Effector CD4-positive, alpha-beta T cell (primary cell): ENCODE measurements at regions not wholly inside any gene's neighbourhood (a gene's known extent, or its start where the extent isn't known, plus 50 kb on each side); places are given as distances from the start of the nearest gene placed in this dataset.

Experiments
- DNase-seq: peaks from one replicate; pipeline ENCODE4 v3.0.0-alpha.2; 2020

DNA sequence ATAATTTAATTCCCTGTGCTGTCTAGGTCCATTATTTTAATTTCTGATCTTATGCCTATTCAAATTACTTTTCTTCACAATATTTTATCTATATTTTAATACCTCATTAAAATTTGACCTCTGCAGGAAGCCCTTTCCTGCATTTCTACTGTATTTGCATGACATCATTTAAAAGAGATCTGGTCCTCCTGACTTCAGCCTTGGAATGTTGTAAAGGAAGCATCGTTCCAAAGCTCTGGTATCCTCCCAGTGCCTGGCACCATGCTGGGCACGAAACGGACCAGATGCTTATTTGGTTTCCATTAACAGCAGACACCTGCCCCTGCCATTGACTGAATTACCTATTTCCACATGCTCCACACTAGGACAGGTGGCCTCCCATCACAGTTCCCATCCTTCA, 247.5 kb downstream of the KLF6 start:
- DNase-seq: no peak

- no peak for DNase-seq
Measured at GRCh38 chr10:3535001-3535400, 250.0 kb downstream of the KLF6 start.

GRCh38 chr10:3534433-3534832, 250.6 kb downstream of the KLF6 start:
- no peak for DNase-seq

DNA sequence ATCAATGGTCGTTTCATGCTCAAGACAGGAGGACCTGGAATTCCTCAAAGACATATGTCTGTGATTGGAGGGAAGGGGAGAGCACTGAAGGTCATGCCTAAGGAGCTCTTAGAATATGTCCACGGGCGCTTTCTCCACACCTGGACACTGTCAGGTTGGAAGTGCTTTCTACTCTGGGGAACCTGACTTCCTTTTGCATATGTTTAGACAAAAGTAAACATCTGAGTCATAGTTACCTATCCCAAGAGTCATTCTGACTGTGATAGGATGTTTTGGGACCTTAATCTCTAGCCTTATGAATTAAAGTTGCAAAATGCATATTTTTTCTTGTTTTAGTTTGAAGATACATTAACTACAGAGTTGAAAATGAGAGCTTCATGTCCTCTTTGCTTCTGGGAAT, 251.7 kb downstream of the KLF6 start:
- DNase-seq: no peak

- no peak for DNase-seq
Measured at GRCh38 chr10:3532644-3533043, 252.4 kb downstream of the KLF6 start.

- no peak for DNase-seq
Measured at GRCh38 chr10:3531670-3532069, 253.3 kb downstream of the KLF6 start.

DNA sequence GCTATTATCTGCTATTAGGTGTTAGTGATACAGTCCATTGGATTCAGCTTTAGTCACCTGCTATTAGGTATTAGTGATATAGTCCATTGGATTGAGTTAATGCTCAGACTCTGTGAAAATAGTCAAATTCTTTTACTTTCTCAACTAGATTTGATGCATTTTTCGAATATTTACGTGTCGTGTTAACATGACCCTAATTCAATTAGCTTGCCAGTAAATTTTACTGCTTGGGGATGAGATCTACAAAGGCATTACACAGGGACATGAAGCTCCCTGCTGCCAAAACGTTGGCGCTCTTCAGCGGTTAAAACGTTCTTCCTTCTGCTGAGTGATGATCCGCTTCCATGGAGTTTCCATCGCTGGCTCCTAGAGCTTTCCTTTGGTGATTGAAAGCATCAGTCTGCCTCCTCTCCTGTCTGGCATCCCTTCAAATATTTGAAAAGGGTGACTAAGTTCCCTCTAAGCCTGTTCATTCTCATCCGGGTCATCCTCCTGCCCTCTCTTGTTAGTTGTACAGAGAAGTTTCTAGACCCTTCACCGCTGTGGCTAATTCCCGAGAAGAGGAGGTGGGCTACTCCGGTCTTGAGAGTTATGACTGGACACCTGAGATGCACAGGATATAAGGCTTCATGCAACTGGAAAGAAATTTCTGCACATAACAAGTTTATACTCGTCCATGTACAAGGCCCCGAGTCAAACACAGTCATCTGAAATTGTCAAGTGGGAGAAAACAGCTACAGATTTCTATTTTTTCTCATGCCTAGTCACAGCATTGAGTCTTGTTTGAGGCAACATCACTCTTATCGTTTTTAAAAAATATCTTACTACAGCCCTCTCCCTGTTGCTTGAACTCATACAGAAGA, 254.0 kb downstream of the KLF6 start:
- no peak for DNase-seq

GRCh38 chr10:3530346-3530745, 254.7 kb downstream of the KLF6 start:
- no peak for DNase-seq

DNA sequence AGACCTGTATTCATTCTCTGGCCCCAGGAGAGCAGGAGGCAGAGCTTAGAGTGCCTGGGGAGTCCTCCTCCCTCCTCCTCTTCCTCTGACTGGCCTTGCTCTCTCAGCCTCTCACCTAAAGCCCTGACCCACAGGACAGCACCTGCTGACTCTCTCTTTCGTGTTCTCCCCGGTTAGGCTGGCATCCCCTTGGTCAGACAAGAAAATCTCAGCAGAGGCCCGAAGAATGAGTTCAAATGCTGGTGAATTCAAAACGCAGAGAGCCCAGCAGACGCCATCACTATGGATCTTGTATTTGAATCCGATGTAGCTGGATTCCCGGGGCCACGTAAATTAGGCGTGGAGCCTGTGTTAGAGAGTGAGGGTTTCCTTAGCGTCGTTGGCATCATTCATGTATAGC, 255.3 kb downstream of the KLF6 start:
- no peak for DNase-seq

DNA sequence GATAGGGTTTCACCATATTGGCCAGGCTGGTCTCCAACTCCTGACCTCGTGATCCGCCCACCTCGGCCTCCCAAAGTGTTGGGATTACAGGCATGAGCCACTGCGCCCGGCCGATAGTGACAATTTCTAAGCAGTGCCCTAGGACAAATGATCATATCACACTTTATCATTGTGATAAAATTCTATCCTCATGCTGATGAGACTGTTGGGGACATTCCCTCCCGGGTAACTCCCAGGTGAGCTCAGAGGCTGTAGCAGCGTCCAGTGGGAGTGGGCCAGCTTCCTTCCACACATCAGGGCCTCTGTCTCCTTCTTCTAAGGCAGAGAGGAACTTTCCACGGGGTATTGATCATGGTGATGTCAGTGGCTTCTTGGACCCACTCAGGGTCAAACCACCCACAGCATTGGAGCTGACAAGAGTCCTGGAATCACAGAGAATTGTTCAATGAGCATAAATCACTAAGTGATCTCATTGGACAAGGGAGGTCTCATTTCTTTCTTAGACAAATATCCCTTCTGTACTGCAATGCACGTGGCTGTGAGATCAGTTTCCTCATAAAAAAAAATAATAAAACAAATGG, 256.1 kb downstream of the KLF6 start:
- no peak for DNase-seq

DNA sequence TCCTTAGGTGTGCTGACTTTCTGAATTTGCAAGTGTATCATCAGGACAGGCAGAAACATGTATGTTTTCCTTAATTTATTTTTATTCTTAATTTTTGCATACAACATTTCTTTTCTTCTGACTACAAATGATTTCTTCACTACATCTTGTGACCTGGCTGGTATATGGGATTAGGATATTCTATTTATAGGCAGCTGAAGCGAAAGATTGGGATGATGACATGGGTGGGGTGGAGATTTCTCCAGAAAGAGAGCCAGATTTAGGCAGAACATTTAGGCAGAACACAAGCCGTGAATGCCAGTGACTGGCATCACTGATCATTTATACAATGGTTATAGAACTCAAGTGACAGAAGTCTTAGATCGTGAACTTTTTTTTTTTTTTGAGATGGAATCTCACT, 256.7 kb downstream of the KLF6 start:
- DNase-seq: no peak

GRCh38 chr10:3527869-3528268, 257.1 kb downstream of the KLF6 start:
- no peak for DNase-seq

DNA sequence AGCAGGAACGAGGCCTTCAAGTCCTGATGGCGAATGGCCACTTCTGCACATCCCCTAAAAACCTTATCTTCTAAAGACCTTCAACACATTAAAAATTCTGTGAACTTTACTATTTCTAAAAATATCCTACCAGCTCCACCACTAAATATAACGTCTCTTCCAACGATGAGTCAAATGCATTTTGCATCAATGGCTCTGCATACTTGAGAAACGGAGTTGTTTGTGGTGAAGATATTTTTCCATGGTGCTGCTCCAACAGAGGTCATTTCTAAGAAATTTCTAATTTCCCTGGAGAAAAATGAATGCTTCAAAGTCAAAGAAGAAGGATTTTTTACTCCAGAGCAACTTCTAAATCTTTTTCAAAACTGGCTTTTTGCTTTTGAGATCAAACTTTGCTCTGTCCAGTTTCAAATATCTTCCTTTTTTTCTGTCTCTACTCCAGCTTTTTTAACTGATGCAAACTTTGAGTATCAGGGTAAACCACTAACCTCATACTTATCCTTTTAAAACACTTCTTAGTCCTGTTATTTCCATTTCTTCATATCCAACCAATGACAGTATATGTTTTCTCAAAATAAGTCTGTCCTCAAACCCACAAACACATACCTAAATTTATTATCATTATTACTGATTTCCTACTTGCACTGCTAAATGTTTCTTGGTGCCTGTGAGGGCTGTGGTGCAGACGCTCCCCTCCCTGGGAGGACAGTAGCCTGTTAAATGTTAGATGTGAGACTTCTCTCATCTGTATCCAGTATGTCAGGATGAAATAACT, 258.1 kb downstream of the KLF6 start:
- no peak for DNase-seq

DNA sequence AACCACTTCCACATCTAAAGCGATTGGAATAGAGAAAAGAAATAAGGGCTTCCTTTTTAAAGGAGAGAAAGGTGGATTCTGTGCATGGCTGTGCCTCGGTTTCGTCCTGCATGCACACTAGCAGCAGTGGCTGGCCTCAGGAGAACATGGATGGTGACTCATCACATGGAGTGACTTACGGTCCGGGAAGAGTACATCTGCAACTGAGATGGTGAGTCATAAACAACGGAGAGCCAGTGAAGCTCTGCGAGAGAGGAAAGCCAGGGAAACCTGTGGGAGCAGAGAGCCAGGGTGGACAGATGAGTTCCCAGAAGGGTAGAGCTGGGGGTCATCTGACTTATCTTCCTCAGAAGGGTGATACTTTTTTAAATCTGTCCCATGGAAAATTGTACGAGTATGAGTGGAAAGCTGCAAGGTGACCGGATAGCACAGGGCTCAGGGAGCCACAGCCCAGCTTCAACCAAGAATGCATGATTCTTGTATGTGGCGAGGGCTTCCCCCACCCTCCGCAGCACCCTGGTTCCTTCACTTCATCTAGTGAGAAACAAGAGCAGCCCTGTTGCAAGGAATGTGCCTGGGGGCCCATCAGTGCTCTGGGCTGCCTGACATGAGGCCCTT, 259.1 kb downstream of the KLF6 start:
- DNase-seq: no peak

DNA sequence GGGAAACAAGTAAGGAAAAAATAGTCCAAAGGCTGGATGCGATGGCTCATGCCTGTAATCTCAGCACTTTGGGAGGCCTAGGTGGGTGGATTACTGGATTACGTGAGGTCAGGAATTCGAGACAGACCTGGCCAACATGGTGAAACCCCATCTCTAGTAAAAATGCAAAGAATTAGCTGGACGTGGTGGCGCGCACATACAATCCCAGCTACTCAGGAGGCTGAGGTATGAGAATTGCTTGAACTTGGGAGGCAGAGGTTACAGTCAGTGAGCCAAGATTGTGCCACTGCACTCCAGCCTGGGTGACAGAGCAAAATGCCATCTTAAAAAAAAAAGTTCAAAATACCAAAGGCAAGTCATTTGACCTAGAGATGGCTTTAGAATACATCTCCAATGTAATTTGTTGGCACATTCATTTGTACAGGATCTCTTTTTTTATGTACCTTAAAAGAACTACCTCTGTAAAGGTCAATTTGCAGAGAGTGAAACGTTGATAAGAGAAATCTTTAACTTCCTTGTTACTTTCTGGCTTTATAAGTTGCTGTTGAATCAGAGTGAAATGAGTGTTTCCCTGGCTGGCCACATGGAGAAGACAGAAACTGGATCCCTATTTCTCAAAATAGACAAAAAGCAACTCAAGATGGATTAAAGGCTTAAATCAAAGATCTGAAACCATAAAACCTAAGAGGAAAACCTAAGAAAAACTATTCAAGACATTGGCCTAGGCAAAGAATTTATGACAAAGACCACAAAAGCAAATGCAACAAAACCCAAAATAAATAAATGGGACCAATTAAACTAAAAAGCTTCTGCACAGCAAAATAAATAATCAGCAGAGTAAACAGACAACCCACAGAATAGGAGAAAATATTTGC, 260.7 kb downstream of the KLF6 start:
- no peak for DNase-seq

GRCh38 chr10:3523309-3524050, 261.5 kb downstream of the KLF6 start:
- no peak for DNase-seq

DNA sequence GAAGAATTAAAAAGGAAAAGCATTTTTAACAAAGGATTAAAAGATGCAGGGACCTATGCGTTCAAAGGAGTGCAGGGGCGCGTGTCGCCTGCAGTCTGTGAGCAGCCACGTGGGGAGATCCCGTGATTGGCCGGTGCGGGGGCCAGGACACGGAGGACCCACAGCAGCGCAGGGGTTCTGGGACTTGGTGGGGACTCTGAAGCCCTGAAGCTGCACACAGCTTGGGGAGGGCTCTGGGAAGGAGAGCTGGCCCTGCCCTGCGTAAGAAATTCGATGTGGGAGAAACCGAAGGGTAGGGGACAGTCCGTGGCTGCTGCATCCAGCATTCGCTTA, 268.1 kb downstream of the KLF6 start:
- no peak for DNase-seq

DNA sequence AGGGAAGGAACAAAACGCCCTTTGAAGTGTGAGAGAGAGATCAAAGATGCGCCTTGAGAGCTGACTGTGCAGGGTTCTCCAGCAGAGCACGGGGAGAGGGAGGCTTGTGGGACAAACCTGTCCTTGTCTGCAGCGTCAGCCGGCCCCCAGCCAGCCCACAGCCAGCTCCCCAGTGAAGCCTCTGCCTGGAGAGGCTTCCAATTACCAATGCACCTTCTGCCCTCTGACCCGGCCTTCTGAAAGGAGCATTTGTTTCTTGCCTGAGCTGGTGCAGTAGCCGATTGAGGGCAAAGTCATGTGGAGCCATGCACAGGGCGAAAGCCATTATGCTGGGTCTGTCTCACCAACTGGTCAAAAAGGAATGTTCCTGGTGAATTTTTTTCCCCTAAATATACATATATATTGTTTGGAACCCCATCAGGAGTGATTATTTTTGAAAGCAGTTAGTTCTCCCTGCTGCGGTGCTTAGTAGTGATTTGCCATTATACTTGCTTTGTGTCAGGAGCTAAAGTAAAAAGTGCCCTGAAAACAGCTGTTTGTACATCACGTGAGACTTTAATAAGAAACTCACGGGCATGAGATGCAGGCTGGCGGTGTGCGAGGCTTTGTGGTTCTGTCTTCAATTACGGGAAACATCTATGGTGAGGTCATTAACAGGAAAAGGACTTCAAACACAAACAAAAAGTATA, 268.6 kb downstream of the KLF6 start:
- no peak for DNase-seq

DNA sequence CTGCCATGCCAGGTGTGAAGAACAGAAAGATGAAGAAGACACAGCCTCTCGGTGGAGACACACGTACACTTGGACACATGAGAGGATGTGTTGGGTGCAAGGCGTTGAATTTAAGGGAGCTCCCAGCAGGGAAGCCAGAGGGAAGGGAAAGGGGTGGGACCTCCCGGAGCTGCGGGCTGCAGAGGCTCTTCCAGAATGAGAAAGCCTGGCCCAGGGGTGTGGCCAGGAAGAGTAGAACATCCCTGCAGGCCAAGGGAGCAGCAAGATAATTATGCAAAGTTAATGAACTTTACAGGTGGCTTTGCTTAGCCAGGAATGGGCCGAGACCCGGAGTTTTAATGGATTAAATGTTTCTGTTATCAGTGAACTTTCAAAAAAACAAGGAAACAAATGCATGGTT, 270.3 kb downstream of the KLF6 start:
- no peak for DNase-seq

GRCh38 chr10:3512263-3512662, 272.7 kb downstream of the KLF6 start:
- no peak for DNase-seq

DNA sequence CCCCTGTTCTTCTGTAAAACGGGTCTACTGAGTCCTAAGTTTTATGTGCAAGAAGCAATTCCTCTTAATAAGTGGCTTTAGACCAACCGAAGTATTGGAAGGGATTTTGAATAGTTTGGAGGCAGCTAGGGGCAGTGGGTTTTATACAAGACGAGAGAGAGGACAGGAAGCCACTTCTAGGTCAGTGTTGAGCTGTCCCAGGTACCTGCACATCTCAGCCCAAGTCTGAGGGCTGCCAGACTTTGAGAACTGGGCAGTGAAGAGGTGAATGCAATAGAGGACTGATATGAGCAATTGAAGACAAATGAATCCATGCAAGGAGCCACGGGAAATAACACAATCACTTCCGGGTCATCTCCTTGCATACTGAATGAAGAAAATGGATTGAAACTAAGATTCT, 273.5 kb downstream of the KLF6 start:
- no peak for DNase-seq
